Testis (tissue), 2 donors: ENCODE measurements at regions not wholly inside any gene's neighbourhood (a gene's known extent, or its start where the extent isn't known, plus 50 kb on each side); places are given as distances from the start of the nearest gene placed in this dataset.

Experiments
- CTCF ChIP-seq, 3 experiments: fragments of 450-650 bp in 2 of 3; fragments of 200-600 bp in 1 of 3; sonication (generic) in 1 of 3; IDR thresholded peaks; one replicate each; pipeline ENCODE4 v1.5.1; 2016 to 2019; ENCODE audit warnings: antibody characterized with exemption in 3 of 3, mild to moderate bottlenecking in 2 of 3, moderate library complexity in 1 of 3
- POLR2A ChIP-seq: fragments of 450-650 bp; IDR thresholded peaks from one replicate; pipeline ENCODE4 v1.6.1; 2017; ENCODE audit warnings: antibody characterized with exemption, mild to moderate bottlenecking, moderate library complexity

DNA sequence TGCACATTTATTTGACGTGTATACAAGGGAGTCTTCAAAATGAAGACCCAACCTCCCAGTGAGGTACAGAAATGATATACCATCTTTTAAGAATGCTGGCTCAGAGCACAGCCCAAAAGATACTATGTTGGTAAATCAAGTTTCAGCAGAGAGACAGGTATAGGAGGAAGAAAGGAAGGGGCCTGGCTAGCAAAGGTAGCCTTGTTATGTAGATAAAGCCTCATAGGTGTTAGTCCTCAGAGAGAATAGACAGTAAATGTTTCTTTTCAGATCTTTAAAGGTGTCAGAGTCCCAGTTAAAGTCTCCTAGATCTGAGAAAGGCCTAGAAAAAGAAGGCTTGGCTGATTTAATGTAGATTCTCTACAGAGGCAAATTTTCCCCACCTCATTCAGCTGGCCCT, 213.8 kb downstream of the SI start:
- TF ChIP-seq CTCF (IDR thresholded peaks at IDR 0.05), result no peak
- no peak for TF ChIP-seq POLR2A
